ENCODE measurements at regions not wholly inside any gene's neighbourhood (a gene's known extent, or its start where the extent isn't known, plus 50 kb on each side); places are given as distances from the start of the nearest gene placed in this dataset.

DNA sequence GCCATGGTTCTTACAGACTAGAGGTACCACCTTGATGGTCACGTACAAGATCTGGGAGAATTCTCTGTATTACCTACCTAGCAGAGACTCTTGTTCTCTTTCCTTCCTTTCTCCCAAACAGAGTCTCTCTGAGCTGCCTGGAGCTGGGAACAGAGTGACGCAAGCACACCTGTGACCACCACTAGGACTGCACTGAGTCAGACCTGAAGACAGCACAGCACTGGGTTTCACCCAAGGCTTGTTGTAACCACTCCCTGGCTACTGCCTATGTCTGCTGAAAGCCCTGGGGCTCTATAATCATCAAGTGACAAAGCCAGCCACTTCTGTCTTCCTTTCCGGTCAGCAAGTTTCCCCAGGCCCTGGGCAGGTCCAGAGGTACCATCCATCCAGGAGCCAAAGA, 293.3 kb upstream of the CNTN4 start:
- TF ChIP-seq CTCF (IDR thresholded peaks at IDR 0.05 in 4 of 5, conservative IDR thresholded peaks at IDR 0.05 in 1 of 5) (no peak), POLR2A (IDR thresholded peaks at IDR 0.05) (no peak)

Data from gastrocnemius medialis (tissue), 4 donors.